DMS 273 (cell line): ENCODE measurements at regions not wholly inside any gene's neighbourhood (a gene's known extent, or its start where the extent isn't known, plus 50 kb on each side); places are given as distances from the start of the nearest gene placed in this dataset.
A peak's percentile ranks its signal among the peaks of the same experiment; 100 is the strongest.
"Not testable (repeated sequence)": the region's sequence is repeated elsewhere in the genome, so short reads cannot be mapped to it uniquely, and the experiment has no call there.

ENCODE experiments used
- DNase-seq: peaks from one replicate; lab custom pipeline; 2025; ENCODE audit not compliant: unreplicated experiment; lab: John Stamatoyannopoulos, UW

DNA sequence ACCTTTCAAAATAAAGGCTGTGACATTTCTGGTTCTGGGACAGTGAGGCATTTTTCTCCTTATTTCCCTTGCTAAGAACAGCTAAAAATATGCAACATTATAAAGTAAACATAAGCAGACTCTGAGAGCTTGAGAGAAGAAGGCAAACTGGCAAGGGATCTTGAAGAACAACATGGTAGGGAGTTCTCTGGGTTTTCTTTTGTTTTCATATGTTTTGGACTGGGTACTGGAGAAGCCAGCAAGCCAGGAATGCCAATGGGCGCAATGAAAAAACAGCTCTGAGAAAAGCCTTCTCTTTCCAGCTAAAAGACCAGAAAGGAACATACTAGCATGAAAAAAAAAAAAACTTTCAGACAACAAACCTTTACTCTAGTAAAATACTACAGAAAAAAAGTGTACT, 351.4 kb upstream of the HS6ST1 start:
- DNase-seq: no peak

GRCh38 chr2:128671981-128672757, 353.5 kb upstream of the HS6ST1 start:
- not testable (repeated sequence) for DNase-seq

DNA sequence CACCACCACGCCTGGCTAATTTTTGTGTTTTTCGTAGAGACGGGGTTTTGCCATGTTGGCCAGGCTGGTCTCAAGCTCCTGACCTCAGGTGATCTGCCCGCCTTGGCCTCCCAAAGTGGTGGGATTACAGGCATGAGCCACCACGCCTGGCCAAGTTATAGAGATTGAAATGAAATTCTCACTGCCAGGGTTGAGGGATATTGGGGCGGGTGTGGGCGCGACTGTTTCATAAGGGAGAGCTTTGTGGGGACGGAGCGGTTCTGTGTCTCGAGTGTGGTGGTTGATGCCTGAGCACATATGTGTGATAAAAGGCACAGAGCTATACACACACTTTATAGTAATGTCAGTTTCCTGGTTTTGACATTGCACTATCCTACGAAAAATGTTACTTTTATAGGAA, 361.0 kb upstream of the HS6ST1 start:
- not testable (repeated sequence) for DNase-seq

GRCh38 chr2:128681507-128681906, 362.8 kb upstream of the HS6ST1 start:
- DNase-seq: peak; percentile 10

DNA sequence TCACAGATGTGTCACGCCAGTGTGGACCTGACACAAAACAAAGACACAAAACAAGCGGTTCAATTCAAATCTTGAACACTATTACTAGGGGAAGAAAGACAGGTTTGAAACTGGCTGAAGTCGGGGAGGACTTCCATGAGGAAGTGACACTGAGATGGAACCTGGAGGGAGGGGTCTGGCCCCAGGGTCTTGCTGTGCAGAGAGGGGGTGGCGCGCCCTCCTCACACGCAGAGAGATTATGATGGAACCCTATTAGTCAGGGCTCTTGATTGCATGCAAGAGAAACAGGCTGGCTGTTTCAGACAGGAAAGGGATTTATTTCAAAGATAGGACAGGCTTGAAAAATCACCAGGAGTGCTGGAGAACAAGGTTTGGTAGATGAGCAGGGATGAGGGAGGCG, 363.6 kb upstream of the HS6ST1 start:
- DNase-seq: no peak

DNA sequence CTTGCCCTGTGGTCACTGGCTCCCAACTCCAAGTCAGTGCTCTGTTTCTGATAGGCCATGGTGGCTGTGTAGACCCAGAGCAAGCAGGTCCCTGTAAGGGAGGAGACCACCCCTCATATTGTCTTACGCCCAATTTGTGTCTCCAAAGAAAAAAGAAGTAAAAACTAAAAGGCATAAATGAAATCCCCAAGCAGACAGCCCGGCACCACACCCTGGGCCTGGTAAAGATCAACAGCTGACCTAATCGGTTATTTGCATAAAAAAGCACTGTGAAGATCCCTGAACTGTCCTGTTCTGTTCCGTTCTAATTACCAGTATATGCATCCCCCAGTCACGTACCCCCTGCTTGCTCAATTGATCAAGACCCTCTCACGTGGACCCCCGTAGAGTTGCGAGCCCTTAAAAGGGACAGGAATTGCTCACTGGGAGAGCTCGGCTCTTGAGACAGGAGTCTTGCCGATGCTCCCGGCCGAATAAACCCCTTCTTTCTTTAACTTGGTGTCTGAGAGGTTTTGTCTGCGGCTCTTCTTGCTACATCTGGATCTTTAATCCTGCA, 364.1 kb upstream of the HS6ST1 start:
- no peak for DNase-seq

DNA sequence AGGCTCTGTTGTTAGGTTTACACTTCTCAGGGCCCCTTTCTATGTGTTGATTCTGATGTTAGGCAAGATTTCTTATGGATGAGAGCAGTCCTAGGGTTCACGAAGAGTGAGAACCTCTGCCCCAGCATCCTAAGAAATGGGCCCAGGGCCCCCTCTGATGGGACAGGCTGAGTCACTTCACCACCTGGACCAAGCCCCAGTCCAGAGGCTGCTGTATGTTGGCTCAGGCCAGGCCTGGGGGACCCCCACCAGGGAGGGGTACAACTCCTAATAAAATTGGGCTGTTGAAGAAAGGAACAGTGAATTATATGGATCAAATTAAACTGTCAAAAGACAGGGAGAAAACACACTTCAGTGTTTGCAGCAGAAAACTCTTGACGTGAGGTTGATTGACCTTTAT, 365.9 kb upstream of the HS6ST1 start:
- DNase-seq: no peak

DNA sequence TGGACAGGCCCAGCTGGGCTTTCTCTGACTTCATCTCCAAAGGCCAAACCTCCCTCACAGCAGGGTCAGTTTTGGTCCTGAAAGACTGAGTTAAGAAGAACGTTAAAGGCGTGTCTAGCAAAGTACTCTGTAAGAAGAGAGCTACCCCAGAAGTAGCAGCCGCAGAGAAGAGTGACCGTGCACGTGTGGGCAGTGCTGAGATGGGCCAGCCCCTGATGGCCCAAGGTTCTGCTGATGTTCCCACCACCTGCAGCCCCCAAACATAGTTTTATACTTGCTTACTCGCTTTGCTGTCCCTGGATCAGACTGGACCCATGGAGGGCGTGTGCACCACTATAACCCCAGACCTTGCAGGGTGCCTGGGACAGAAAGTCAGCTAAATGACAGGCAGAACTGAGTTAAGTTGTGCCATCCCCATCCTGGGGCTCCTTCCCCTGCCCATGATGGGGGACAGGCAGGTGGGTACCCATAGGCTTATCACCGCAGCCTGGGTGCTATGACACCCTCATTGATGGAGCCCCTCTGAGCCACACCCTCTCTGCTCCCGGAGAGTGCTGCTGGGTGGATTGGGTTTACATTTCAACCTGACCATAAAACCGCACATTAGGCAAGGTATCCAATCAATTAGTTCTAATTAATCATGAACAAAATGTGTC, 367.3 kb upstream of the HS6ST1 start:
- DNase-seq: no peak

- no peak for DNase-seq
Observed at GRCh38 chr2:128686497-128686859, 367.8 kb upstream of the HS6ST1 start.

GRCh38 chr2:128686881-128687555, 368.4 kb upstream of the HS6ST1 start:
- DNase-seq: no peak

GRCh38 chr2:128687565-128687964, 368.9 kb upstream of the HS6ST1 start:
- DNase-seq: no peak

- DNase-seq: no peak
Observed at GRCh38 chr2:128689971-128690370, 371.3 kb upstream of the HS6ST1 start.

DNA sequence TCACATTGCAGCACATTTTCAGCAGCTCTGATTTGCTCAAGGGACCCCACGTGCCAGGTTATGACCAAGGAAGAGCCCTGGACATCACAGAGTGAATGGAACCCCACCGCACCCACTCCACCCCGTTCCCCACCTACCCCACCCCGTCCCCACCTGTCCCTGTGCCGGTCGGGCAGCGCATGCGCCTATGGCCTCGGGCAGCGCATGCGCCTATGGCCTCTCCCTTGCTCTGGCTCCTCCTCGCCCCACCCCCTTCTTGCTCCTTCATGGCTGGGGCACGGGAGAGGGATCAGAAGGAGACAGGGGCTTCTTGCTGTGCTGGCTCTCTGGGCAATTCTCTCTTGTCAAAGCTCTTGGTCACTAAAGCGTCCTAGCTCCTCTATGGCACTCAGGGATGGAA, 371.8 kb upstream of the HS6ST1 start:
- no peak for DNase-seq

- no peak for DNase-seq
Observed at GRCh38 chr2:128690869-128691268, 372.2 kb upstream of the HS6ST1 start.

DNA sequence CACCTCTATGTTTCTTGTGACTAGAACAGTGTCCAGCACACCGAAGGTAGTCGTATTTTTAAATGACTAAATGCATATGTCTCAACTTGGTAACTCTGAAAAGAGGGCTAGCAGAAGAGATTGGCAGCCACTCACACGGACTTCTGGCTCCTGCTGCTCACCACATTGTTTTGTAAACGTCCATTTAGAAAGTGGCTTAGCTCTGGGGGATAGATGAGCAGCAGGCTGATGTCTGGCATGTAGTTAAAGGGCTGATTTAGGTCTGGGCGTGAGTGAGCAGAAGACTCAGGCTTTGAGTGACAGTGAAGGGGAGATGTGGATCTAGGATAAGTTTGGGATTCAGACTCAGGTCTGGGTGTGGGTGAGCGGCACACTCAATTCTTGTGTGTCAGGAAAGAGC, 372.9 kb upstream of the HS6ST1 start:
- no peak for DNase-seq

GRCh38 chr2:128692895-128693742, 374.5 kb upstream of the HS6ST1 start:
- no peak for DNase-seq

- DNase-seq: no peak
Observed at GRCh38 chr2:128693743-128694029, 375.0 kb upstream of the HS6ST1 start.

GRCh38 chr2:128695646-128696220, 377.1 kb upstream of the HS6ST1 start:
- peak; percentile 61 for DNase-seq

DNA sequence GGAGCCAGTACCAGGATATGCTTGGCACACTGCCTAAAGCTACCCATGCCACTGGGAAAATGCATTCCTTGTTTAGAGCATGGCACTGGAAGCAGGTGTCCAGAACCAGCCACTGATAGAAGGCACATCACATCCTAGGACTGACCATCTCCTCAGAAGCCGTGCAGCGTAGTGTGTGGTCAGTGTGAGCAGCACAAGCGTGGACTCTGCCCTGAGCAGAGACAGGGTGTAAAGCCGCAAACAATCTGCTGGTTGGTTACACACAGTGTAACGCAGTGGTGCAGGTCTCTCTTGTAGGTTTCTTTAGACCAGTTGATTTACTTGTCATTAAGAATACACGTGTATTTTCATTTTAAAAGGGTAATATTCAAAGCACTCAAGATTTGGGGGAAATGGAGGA, 377.8 kb upstream of the HS6ST1 start:
- peak; percentile 37 for DNase-seq

DNA sequence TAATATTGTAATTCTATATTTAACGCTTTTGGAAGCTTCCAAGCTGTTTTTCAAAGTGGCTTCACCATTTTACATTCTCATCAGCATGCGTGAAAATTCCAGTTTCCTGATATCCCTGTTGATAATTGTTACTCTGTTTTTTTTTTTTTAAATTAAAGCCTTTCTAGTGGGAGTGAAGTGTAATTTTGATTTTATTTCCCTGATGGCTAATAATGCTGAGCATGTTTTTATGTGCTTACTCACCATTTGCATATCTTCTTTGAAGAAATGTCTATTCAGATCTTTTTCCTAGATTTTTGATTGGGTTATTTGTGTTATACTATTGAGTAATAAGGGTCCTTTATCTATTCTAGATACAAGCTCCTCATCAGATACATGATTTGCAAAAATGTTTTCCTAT, 382.8 kb upstream of the HS6ST1 start:
- DNase-seq: no peak

GRCh38 chr2:128702616-128703015, 383.9 kb upstream of the HS6ST1 start:
- no peak for DNase-seq
